ENCODE measurements at regions not wholly inside any gene's neighbourhood (a gene's known extent, or its start where the extent isn't known, plus 50 kb on each side); places are given as distances from the start of the nearest gene placed in this dataset.

- TF ChIP-seq EZH2phosphoT487 (IDR thresholded peaks at IDR 0.05; ENCODE audit: borderline replicate concordance, low read depth): no peak
- TF ChIP-seq, protein P1, sequence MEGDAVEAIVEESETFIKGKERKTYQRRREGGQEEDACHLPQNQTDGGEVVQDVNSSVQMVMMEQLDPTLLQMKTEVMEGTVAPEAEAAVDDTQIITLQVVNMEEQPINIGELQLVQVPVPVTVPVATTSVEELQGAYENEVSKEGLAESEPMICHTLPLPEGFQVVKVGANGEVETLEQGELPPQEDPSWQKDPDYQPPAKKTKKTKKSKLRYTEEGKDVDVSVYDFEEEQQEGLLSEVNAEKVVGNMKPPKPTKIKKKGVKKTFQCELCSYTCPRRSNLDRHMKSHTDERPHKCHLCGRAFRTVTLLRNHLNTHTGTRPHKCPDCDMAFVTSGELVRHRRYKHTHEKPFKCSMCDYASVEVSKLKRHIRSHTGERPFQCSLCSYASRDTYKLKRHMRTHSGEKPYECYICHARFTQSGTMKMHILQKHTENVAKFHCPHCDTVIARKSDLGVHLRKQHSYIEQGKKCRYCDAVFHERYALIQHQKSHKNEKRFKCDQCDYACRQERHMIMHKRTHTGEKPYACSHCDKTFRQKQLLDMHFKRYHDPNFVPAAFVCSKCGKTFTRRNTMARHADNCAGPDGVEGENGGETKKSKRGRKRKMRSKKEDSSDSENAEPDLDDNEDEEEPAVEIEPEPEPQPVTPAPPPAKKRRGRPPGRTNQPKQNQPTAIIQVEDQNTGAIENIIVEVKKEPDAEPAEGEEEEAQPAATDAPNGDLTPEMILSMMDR (IDR thresholded peaks at IDR 0.05): no peak
- TF ChIP-seq FOXJ3 (CRISPR knock-in tag; IDR thresholded peaks at IDR 0.05): no peak
These were observed 55.9 kb upstream of the PSMF1 start for GRCh38 chr20:1062334-1063010.
